Amygdala (tissue), 56 donors: ENCODE measurements at regions not wholly inside any gene's neighbourhood (a gene's known extent, or its start where the extent isn't known, plus 50 kb on each side); places are given as distances from the start of the nearest gene placed in this dataset.
A peak's percentile ranks its signal among the peaks of the same experiment; 100 is the strongest.
"Not testable (repeated sequence)": the region's sequence is repeated elsewhere in the genome, so short reads cannot be mapped to it uniquely, and the experiment has no call there.

Experiments
- DNase-seq, 56 donors: peaks; one replicate each; lab custom pipeline; 2025; lab: John Stamatoyannopoulos, UW

DNA sequence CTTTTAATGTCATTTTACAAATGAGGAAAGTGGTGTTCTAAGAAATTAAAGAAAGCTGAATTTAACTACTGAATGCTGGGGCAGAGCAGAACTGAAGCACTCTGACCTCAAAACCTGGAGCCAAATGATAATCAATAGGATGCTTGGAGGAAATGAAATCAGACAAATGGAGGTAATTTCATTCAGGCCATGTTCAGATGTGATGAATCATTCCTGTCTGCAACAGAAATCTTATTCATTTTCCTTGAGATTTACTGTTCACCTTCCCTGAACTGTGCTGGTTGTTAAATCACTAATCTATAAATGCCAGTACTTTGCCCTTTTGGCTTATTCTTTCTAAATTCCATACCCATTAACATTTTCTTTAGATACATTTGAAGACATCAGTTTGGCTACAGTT, 85.6 kb upstream of the SNX7 start:
- DNase-seq: no peak

DNA sequence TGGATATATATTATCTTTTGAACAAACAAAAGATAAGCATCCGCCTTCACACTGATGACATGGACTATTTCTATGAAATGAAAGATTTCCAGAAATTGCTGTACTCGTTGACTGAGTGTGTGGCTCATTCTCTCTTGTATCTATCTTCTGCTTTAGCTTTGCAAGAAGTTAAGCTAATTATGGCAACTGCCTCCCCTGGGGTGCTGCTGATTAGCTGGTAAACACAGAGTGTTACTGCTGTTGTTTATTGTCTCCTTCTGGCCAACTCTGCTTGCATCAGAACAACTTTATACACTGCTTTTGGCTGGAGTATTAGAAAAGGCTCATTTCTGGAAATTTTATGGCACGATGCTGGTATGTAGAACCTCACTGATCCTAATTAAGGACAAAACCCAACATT, 95.6 kb upstream of the SNX7 start:
- peak in 3 of 56 donors; percentile 0 to 15 (median 1) for DNase-seq

DNA sequence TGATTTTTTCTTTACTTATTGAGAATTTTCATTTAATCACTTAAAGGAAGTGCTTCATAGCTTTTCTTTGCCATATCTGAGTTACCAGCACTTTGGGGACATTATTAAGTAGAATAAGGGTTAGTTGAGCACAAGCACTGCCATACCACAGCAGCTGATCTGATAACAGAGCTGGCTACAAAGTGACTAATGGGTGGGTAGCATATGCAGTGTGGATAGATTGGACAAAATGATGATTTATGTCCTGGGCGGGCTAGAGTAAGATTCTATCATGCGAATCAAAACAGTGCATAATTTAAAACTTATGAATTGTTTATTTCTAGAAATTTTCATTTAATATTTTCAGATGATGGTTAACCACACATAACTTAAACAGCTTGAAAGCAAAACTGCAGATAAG, 102.2 kb upstream of the SNX7 start:
- no peak for DNase-seq

GRCh38 chr1:98557895-98558294, 103.6 kb upstream of the SNX7 start:
- DNase-seq: peak in 23 of 56 donors; percentile 0 to 61 (median 8)

DNA sequence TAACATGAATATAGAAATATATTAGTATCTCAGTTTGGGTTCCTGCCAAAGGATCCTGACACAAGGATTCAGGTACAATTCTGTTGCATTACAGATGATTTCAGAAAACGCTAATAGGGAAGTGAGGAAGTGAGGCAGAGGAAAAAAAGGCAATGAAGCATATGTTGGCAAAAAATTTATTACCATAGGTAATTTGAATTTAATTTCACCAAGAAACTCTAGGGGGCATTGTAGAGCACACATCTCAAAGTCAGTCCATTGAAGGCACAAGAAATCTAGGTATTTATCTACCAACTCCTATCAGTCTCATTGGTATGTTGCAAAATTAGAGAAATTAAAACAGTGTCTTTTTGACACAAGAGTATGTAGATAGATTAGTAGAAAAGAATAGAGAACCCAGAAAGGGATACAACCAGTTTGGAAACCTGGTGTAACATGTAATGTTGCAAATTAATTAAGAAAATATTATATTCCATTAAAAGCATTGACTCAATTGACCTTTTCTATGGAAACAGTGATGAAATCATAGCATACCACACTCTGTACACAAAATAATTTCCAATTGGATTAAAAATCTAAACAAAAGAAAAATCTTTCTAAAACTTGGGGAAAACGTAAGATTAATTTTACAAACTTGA, 104.9 kb upstream of the SNX7 start:
- DNase-seq: no peak

- DNase-seq: no peak
Measured at GRCh38 chr1:98555814-98556213, 105.7 kb upstream of the SNX7 start.

- not testable (repeated sequence) for DNase-seq
Measured at GRCh38 chr1:98552576-98553074, 108.9 kb upstream of the SNX7 start.

GRCh38 chr1:98550076-98550475, 111.4 kb upstream of the SNX7 start:
- no peak for DNase-seq

GRCh38 chr1:98546319-98546718, 115.2 kb upstream of the SNX7 start:
- DNase-seq: no peak

- DNase-seq: no peak
Measured at GRCh38 chr1:98538106-98538505, 123.4 kb upstream of the SNX7 start.

DNA sequence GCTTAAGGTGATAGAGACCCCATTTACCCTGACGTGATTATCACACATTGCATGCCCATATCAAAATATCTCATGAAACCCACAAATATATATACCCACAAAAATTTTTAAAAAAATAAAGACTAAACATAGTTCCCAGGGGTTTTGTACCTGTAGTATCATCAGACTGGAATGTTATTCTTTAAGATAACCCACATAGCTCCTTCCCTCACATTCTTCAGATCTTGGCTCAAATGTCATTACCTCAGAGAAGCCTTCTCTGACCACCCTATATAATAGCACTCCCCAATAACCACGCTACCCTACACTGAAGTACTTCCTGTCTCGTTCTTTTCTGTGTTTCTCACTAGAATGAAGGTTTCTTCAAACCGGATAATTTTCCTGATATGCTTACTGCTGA, 138.3 kb upstream of the SNX7 start:
- DNase-seq: no peak

GRCh38 chr1:98516306-98516705, 145.2 kb upstream of the SNX7 start:
- no peak for DNase-seq

DNA sequence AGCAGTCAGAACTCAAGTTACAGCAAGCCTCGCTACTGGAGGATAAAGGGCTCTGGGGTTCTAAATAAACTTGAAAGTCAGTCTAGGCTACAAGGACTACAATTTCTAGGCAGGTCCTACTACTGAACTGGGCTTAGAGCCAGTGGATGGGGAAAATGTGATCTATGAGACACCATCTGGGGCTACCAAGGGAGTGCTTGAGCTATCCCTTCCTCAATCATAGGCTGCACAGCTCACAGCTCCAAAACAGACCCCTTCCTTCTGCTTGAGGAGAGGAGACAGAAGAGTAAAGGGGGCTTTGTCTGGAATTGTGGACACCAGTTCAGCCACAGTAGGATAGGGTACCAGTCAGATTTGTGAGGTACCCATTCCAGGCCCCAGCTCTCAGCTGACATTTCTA, 145.8 kb upstream of the SNX7 start:
- DNase-seq: no peak

DNA sequence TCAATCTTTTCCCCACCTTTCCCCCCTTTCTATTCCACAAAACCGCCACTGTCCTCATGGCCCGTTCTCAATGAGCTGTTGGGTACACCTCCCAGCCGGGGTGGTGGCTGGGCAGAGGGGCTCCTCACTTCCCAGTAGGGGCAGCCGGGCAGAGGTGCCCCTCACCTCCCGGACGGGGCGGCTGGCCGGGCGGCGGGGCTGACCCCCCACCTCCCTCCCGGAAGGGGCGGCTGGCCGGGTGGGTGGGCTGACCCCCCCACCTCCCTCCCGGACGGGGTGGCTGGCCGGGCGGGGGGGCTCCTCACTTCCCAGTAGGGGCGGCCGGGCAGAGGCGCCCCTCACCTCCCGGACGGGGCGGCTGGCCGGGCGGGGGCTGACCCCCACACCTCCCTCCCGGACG, 149.3 kb upstream of the SNX7 start:
- not testable (repeated sequence) for DNase-seq

GRCh38 chr1:98503771-98504170, 157.8 kb upstream of the SNX7 start:
- no peak for DNase-seq

GRCh38 chr1:98502937-98503336, 158.6 kb upstream of the SNX7 start:
- DNase-seq: no peak

DNA sequence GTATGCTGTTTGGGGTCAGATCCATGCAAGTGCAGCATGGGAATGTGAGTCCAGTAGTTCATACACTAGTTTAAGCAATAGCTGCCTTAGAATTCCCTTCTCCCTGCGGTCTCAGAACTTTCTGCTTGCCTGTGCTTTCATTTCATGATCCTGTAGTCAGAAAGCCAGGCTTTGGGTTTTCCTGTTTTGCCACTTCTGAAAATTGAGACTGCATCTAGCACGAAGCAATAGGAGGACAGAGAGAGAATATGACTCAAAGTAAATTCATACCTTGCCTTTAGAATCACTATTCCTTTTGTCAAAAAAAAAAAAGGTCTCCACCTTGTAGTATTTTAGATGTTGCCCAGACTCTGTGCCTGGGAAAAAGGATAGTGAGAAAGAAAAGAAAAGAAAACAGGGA, 161.2 kb upstream of the SNX7 start:
- no peak for DNase-seq

GRCh38 chr1:98498651-98499050, 162.9 kb upstream of the SNX7 start:
- no peak for DNase-seq

- DNase-seq: no peak
Measured at GRCh38 chr1:98497497-98497896, 164.0 kb upstream of the SNX7 start.

DNA sequence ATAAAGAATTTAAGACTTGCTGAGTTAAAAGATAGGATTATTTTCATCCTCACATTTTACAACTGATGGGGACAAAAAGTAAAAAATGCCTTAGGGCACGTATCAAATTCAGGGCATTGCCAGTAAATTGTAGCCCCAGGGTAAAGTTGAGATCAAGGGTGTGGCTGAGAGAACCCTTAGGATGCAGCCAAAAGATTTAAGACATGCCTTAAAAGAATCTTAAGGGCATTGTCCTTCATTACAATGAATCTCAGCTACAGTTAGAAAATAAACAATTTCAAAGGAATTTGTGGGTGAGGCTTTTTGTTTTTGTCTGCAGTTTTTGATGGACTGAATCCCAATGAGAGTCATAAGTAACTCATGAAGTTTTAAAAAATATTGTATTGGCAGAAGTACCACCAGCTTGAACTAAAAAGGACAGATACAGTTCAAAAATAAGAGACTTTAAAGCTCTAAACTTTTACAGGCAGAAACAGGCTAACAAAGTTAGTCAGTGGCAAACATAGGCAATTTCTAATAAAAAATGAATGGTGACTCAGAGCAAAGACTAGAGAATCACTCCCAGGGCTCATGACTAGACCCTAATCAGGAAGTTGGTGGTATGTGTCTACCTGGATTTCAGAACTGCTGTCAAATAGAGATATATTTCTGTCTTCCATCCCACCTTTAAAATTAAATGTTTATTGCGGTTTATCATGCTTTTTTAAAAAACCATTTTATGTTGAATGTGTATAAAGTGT, 165.1 kb upstream of the SNX7 start:
- DNase-seq: no peak

- no peak for DNase-seq
Measured at GRCh38 chr1:98493469-98493868, 168.1 kb upstream of the SNX7 start.

DNA sequence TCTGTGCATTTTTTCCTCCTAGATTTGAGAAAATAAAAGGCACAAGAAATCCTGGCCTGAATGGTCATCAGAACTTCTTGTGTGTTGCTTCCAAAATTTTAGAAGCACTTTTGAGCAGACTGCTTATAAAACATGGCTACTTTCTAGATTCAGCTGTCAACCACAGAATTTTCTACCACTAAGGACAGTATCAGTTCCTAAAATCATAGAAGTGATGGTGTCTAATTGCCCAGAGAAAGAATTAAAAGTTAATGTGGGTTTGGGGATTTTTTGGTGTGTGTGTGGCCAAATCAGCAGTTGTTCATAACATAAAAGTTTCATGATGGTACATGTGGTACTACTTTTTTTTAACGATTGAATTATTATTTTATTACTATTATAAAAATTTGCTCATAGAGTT, 171.4 kb upstream of the SNX7 start:
- no peak for DNase-seq
